ENCODE measurements at regions not wholly inside any gene's neighbourhood (a gene's known extent, or its start where the extent isn't known, plus 50 kb on each side); places are given as distances from the start of the nearest gene placed in this dataset.

GRCh38 chr2:121131375-121131774 lies 153.6 kb downstream of the TFCP2L1 start:
- no peak for TF ChIP-seq CTCF (IDR thresholded peaks at IDR 0.05; ENCODE audit: low read depth, low read length)
- H3K27ac ChIP-seq: no peak overlapping the region
- H3K27me3 ChIP-seq (ENCODE audit: insufficient read depth, low read depth, severe bottlenecking): no peaks in the 10 kb centered on the region
- no peak overlapping the region for H3K4me3 ChIP-seq (ENCODE audit: low read depth, low read length)
- no peak for DNase-seq
- H3K36me3 ChIP-seq: no peaks in the 10 kb centered on the region
- no peaks in the 10 kb centered on the region for H3K9me3 ChIP-seq (ENCODE audit: severe bottlenecking)

- Histone ChIP-seq H3K36me3 (no peaks in the 10 kb centered on the region), H3K4me3 (ENCODE audit: low read depth, low read length) (no peak overlapping the region), H3K27ac (no peak overlapping the region), H3K27me3 (ENCODE audit: insufficient read depth, low read depth, severe bottlenecking) (no peaks in the 10 kb centered on the region), H3K9me3 (ENCODE audit: severe bottlenecking) (no peaks in the 10 kb centered on the region)
- DNase-seq: no peak
- no peak for TF ChIP-seq CTCF (IDR thresholded peaks at IDR 0.05; ENCODE audit: low read depth, low read length)
Measured at GRCh38 chr2:121132054-121132761, 152.8 kb downstream of the TFCP2L1 start.

- Histone ChIP-seq H3K4me3 (ENCODE audit: low read depth, low read length) (no peak overlapping the region), H3K27ac (no peak overlapping the region), H3K36me3 (no peaks in the 10 kb centered on the region), H3K27me3 (ENCODE audit: insufficient read depth, low read depth, severe bottlenecking) (no peaks in the 10 kb centered on the region), H3K9me3 (ENCODE audit: severe bottlenecking) (no peaks in the 10 kb centered on the region)
- DNase-seq: no peak
- no peak for TF ChIP-seq CTCF (IDR thresholded peaks at IDR 0.05; ENCODE audit: low read depth, low read length)
Measured at GRCh38 chr2:121132762-121133107, 152.3 kb downstream of the TFCP2L1 start.

- peak; percentile 30 for DNase-seq
- H3K27ac ChIP-seq: no peak overlapping the region
- no peaks in the 10 kb centered on the region for H3K27me3 ChIP-seq (ENCODE audit: insufficient read depth, low read depth, severe bottlenecking)
- no peak for TF ChIP-seq CTCF (IDR thresholded peaks at IDR 0.05; ENCODE audit: low read depth, low read length)
- no peak overlapping the region for H3K4me3 ChIP-seq (ENCODE audit: low read depth, low read length)
- H3K36me3 ChIP-seq: no peaks in the 10 kb centered on the region
- no peaks in the 10 kb centered on the region for H3K9me3 ChIP-seq (ENCODE audit: severe bottlenecking)
Measured at GRCh38 chr2:121133551-121134319, 151.3 kb downstream of the TFCP2L1 start.

- Histone ChIP-seq H3K27me3 (ENCODE audit: insufficient read depth, low read depth, severe bottlenecking) (no peaks in the 10 kb centered on the region), H3K27ac (no peak overlapping the region), H3K9me3 (ENCODE audit: severe bottlenecking) (no peaks in the 10 kb centered on the region), H3K4me3 (ENCODE audit: low read depth, low read length) (no peak overlapping the region), H3K36me3 (no peaks in the 10 kb centered on the region)
- DNase-seq: no peak
- no peak for TF ChIP-seq CTCF (IDR thresholded peaks at IDR 0.05; ENCODE audit: low read depth, low read length)
Measured at GRCh38 chr2:121134728-121135127, 150.3 kb downstream of the TFCP2L1 start.
